NCI-H1694 treated with DMSO at 0.1 percent for 48 hours (cell line): ENCODE measurements at regions not wholly inside any gene's neighbourhood (a gene's known extent, or its start where the extent isn't known, plus 50 kb on each side); places are given as distances from the start of the nearest gene placed in this dataset.

Experiments used
- DNase-seq: peaks from one replicate; lab custom pipeline; 2025; lab: John Stamatoyannopoulos, UW

- DNase-seq: no peak
Observed at GRCh38 chr13:80598189-80598588, 257.3 kb upstream of the SPRY2 start.

GRCh38 chr13:80591976-80592740 is 251.2 kb upstream of the SPRY2 start:
- DNase-seq: no peak

GRCh38 chr13:80590551-80590950 is 249.6 kb upstream of the SPRY2 start:
- DNase-seq: no peak

GRCh38 chr13:80586356-80586755 is 245.4 kb upstream of the SPRY2 start:
- no peak for DNase-seq

- no peak for DNase-seq
Observed at GRCh38 chr13:80585531-80585930, 244.6 kb upstream of the SPRY2 start.

GRCh38 chr13:80584785-80585184 is 243.9 kb upstream of the SPRY2 start:
- no peak for DNase-seq

- DNase-seq: no peak
Observed at GRCh38 chr13:80584306-80584705, 243.4 kb upstream of the SPRY2 start.

GRCh38 chr13:80577926-80578670 is 237.2 kb upstream of the SPRY2 start:
- no peak for DNase-seq

- DNase-seq: no peak
Observed at GRCh38 chr13:80577285-80577684, 236.4 kb upstream of the SPRY2 start.

- no peak for DNase-seq
Observed at GRCh38 chr13:80574113-80574850, 233.4 kb upstream of the SPRY2 start.

- DNase-seq: no peak
Observed at GRCh38 chr13:80572923-80573316, 232.0 kb upstream of the SPRY2 start.

GRCh38 chr13:80572308-80572922 is 231.5 kb upstream of the SPRY2 start:
- no peak for DNase-seq

GRCh38 chr13:80571346-80572307 is 230.7 kb upstream of the SPRY2 start:
- DNase-seq: no peak

- DNase-seq: no peak
Observed at GRCh38 chr13:80563439-80563838, 222.5 kb upstream of the SPRY2 start.

- DNase-seq: no peak
Observed at GRCh38 chr13:80562433-80563156, 221.7 kb upstream of the SPRY2 start.

- no peak for DNase-seq
Observed at GRCh38 chr13:80560609-80561008, 219.7 kb upstream of the SPRY2 start.

- DNase-seq: no peak
Observed at GRCh38 chr13:80559944-80560343, 219.0 kb upstream of the SPRY2 start.

GRCh38 chr13:80558074-80558473 is 217.1 kb upstream of the SPRY2 start:
- DNase-seq: no peak

- no peak for DNase-seq
Observed at GRCh38 chr13:80555796-80556678, 215.1 kb upstream of the SPRY2 start.
